CD1c-positive myeloid dendritic cell (primary cell): ENCODE measurements at regions not wholly inside any gene's neighbourhood (a gene's known extent, or its start where the extent isn't known, plus 50 kb on each side); places are given as distances from the start of the nearest gene placed in this dataset.
"Not testable (repeated sequence)": the region's sequence is repeated elsewhere in the genome, so short reads cannot be mapped to it uniquely, and the experiment has no call there.

Experiments used
- DNase-seq: peaks from one replicate; pipeline ENCODE4 v3.0.0-alpha.2; 2016; ENCODE audit errors: extremely low spot score

DNA sequence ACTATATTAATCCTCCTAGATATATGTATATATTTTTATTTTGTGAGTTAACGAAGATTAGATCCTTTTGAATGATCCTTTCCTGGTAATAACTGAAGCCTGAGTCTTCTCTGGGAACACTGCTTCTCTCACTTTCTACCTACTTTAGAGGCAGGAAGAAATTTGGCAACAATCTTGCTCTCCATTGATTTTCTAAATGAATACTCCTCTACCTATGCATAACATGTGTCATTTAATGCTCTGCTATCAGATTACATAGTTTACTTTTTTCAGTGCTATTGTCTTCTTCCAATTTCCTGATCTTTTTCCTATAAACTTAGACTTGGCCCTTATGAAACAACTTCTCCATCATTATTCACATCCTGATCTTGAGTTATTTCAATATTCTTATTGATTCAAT lies 60.4 kb upstream of the PDHA2 start:
- no peak for DNase-seq

- DNase-seq: no peak
Measured at GRCh38 chr4:95778666-95779065, 61.2 kb upstream of the PDHA2 start.

- DNase-seq: not testable (repeated sequence)
Measured at GRCh38 chr4:95770605-95771004, 69.3 kb upstream of the PDHA2 start.

DNA sequence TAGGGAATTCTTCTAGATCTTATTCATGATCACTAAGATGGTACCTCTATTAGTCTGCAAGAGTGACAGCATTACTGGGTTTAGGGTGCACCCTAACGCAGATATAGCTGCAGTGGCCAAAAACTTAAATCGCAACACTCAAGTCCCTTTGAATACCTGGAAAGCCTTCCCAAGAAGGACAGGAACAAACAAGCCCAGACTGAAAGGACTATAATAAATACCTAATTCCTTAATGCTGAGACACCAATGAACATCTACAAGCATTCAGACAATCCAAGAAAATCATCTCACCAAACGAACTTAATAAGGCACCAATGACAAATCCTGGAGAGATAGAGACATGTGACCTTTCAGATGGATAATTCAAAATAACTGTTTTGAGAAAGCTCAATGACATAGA lies 74.9 kb upstream of the PDHA2 start:
- DNase-seq: no peak

- DNase-seq: no peak
Measured at GRCh38 chr4:95761871-95762270, 78.0 kb upstream of the PDHA2 start.

GRCh38 chr4:95761426-95761825 lies 78.5 kb upstream of the PDHA2 start:
- DNase-seq: no peak

DNA sequence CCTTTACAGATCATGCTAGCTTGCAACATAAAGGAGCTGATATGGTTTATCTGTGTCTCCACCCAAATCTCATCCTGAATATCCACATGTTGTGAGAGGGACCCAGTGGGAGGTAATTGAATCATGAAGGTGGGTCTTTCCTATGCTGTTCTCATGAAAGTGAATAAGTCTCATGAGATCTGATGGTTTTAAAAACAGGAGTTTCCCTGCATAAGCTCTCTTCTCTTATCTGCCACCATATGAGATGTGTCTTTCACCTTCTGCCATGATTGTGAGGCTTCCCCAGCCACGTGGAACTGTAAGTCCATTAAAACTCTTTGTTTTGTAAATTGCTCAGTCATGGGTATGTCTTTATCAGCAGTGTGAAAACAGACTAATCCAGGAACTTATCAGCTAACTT lies 79.2 kb upstream of the PDHA2 start:
- not testable (repeated sequence) for DNase-seq

- DNase-seq: no peak
Measured at GRCh38 chr4:95758001-95758400, 81.9 kb upstream of the PDHA2 start.

DNA sequence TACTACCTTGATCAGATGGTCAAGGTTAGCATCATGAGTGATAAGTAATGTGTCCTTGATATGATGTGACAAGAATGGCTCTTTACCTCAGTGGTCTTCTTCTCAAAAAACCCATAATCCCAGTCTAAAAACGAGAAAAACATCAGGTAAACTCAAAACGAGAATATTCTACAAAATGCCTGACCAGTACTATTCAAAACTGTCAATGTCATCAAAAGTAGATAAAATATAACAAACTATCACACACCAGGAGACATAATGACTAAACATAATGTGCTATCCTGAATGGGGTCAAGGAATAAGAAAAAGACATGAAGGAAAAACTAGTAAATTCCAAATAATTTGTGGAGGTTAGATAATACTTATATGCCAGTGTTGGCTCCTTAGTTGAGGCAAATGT lies 85.2 kb upstream of the PDHA2 start:
- no peak for DNase-seq

GRCh38 chr4:95749204-95749603 lies 90.7 kb upstream of the PDHA2 start:
- no peak for DNase-seq

DNA sequence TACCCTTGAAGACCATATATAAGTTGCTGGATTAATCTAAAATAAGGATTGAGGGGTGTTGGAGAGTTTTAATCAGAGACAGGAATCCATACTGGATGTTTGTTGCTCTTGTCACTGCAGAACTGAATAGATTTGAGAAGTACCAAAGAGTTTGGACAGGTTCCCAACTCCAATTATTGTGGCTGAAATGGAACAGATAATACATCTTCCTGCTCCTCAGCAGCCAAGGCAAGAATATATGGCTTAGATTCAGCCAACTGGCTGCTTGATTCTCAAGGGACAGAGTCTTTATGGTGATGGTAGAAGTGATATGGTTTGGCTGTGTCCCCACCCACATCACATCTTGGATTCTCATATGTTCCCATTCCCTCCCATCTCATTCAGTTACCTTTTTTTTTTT lies 97.0 kb upstream of the PDHA2 start:
- no peak for DNase-seq

DNA sequence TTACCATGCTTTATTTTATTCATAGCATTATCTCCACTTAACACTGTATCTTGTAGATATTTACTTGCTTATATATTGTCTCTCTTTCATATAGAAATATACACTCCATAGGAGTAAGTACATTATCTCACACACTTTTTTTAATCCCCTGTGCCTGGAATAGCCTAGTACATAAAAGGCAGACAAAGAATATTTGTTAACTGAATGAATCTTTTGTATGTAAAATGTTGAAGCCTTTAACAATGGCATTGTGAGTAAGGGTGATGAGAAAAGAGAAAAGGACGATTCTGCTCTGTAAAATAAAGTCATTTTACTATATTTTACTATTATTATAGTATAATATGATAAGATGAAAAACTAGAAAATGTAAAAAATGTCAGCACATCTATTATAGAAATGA lies 97.7 kb upstream of the PDHA2 start:
- no peak for DNase-seq

DNA sequence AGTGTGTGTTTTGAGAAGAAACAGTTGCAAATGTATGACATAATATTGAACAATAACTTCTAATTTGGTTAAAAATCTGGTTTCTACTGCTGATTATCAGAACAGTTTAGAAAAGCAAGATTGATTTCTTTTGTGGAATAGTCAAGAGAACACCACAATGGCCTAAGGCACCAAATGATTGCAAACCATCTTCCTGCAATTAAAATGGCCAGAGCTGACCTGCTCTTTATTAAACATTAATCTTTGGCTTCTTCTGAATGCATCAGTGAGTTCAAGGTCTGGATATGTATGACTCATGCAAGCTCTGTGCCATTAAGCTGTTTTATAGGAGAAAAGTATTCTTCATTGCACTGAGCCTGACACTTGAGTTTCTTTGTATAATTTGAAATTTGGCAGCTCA lies 107.8 kb upstream of the PDHA2 start:
- no peak for DNase-seq

DNA sequence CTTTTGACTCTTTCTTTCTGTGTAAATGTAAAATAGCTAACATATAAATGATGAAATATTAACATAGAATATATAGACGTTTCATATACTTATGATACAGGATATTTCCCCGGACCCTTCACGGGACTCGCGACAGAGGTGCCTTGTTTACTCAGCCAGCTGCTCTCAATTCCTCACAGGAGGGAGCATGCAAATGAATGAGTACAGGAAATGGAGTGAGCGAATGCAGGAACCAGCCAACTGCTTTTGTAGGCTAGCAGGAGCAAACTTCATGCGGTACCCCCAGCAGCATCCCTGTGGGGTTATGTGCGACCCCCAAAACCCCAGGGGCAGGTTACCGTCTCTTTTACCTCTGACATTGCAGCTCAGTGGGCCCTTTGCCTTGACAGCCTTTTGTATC lies 110.3 kb upstream of the PDHA2 start:
- no peak for DNase-seq

- DNase-seq: no peak
Measured at GRCh38 chr4:95728145-95728544, 111.7 kb upstream of the PDHA2 start.

DNA sequence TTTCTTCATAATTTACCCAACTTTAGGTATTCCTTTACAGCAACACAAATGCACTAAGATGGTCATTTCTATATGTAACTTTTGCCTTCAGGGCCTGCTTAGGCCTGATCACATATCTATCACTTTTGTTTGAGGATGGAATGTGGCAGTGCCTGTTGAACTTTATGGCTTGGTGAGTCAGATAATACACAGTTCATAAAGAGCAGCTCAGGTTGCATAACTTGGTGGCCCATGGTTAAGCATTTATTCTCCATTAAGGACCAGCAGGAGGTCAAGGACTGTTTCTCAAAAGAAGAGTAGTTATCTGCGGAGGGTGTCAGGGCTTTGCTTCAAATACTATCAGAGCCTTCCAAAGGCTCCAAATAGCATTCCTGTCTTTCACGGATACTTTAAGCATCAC lies 124.1 kb upstream of the PDHA2 start:
- DNase-seq: no peak

- no peak for DNase-seq
Measured at GRCh38 chr4:95714571-95714970, 125.3 kb upstream of the PDHA2 start.

DNA sequence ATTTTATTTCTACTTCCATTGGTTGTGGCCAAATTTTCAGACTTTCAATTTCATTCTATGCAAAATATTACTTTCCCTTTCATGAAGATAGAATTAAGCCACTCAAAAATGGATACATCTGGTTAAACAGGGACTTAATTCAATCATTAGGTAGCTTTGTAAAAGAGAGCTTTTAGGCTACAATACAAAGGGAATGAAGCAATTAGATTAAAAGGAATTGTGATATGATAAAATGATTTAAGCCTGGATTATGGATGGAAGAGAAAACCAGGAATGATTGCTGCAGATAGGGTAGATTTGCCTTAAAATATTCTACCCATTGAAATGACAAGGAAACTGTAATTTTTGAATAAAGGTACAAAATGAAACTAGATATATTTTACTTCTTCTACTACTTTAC lies 134.6 kb upstream of the PDHA2 start:
- no peak for DNase-seq

DNA sequence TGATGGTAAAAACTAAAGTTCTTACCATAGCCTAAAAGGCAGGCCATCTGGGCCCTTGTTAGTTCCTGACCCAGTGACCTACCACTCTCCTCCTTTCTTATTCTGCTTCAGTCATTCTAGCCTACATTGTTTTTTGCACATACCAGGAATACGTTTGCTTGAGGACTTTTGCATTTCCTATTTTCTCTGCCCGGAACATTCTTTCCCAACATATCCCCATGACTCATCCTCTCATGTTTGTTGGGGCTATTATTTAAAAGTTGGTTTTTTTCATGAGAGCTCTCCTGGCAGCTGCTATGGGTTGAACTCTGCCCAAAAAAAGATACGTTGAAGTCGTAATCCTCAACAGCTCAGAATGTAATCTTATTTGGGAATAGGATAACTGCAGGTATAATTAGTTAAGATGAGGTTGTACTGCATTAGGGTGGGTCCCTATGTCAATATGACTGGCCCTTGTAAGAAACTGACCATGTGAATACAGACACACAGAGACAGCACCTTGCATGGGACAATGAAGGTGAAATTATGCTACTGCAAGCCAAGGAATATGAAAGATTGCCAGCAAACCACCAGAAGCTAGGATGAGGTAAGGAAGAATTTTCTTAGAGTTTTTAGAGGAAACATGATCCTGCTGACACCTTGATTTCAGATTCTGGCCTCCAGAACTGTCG lies 138.3 kb upstream of the PDHA2 start:
- no peak for DNase-seq

DNA sequence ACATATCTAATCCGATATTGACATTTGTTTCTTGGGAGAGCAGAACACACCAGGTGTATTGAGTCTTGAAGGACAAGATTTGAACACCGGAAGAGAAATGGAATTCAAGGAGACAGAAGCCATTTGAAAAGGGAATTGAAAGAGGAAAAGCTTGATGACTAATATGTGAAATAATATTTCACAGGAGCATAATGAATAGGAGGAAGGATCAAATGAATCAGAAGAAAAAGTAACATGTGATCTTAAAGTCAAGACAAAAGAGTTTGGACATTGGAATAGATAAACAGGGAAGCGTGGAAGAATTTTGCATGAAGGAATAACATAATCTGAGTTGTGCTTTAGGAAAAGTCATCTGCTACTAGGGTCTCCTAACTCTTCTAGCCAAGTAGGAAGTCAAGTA lies 145.5 kb upstream of the PDHA2 start:
- no peak for DNase-seq

GRCh38 chr4:95693594-95693993 lies 144.8 kb upstream of the UNC5C start:
- DNase-seq: no peak

GRCh38 chr4:95676190-95676589 lies 127.4 kb upstream of the UNC5C start:
- DNase-seq: no peak

GRCh38 chr4:95675623-95676022 lies 126.8 kb upstream of the UNC5C start:
- no peak for DNase-seq

DNA sequence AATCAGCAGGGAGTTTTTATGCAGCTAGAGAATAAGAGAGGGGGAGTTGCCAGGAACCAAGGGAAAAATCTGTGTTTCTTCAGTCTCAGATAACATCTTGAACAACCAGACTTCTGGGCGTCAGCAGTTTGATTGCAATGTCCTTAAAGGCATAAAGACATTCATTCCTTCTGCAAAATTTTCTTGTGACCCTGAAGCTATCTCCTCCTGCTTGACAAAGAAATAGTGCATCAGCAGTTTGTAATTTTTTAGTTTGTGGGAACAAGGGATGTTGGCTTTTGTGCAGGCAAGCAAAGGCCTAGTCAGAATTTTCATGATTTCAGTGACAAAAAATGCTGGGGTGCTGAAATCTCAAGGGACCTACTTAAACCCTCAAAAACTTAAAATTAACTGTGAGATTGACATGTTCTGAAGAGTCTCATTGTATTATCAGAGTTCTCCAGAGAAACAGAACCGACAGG lies 125.8 kb upstream of the UNC5C start:
- DNase-seq: no peak
